Tibial nerve (tissue), 4 donors: ENCODE measurements at regions not wholly inside any gene's neighbourhood (a gene's known extent, or its start where the extent isn't known, plus 50 kb on each side); places are given as distances from the start of the nearest gene placed in this dataset.

Experiments used
- EP300 ChIP-seq, 2 donors: sonication (generic); formaldehyde crosslinking; IDR thresholded peaks; one replicate each; pipeline ENCODE4 v1.6.1; 2017; ENCODE audit warnings: antibody characterized with exemption in 2 of 2, mild to moderate bottlenecking in 1 of 2
- POLR2A ChIP-seq, 2 donors: fragments of 450-650 bp; IDR thresholded peaks; one replicate each; pipeline ENCODE4 v1.6.1; 2017; ENCODE audit warnings: antibody characterized with exemption in 2 of 2, mild to moderate bottlenecking in 2 of 2, moderate library complexity in 2 of 2
- TF ChIP-seq, protein P1 (sequence below), 5 experiments: fragments of 200-600 bp in 3 of 5; fragments of 450-650 bp in 2 of 5; sonication (generic) in 3 of 5; IDR thresholded peaks; one replicate each; pipeline ENCODE4 v1.5.1; 2016 to 2019; ENCODE audit warnings: antibody characterized with exemption in 5 of 5, mild to moderate bottlenecking in 3 of 5, moderate library complexity in 2 of 5

DNA sequence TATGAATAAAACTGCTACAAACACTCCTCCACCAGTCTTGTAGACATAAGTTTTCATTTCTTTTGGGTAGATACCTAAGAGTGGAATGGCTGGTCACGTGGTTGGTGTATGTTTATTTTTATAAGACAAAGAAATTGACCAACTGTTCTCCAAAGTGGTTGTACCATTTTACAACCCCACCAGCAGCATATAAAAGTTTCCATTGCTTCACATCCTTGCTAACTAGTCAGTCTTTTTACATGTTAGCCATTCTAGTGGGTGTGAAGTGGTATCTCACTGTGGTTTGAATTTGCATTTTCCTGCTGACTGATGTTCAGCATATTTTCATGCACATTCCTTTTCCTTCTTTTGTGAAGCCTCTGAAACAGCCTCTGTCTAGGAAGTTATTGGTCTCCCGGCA lies 76.2 kb upstream of the ADGRG2 start:
- TF ChIP-seq, protein P1, sequence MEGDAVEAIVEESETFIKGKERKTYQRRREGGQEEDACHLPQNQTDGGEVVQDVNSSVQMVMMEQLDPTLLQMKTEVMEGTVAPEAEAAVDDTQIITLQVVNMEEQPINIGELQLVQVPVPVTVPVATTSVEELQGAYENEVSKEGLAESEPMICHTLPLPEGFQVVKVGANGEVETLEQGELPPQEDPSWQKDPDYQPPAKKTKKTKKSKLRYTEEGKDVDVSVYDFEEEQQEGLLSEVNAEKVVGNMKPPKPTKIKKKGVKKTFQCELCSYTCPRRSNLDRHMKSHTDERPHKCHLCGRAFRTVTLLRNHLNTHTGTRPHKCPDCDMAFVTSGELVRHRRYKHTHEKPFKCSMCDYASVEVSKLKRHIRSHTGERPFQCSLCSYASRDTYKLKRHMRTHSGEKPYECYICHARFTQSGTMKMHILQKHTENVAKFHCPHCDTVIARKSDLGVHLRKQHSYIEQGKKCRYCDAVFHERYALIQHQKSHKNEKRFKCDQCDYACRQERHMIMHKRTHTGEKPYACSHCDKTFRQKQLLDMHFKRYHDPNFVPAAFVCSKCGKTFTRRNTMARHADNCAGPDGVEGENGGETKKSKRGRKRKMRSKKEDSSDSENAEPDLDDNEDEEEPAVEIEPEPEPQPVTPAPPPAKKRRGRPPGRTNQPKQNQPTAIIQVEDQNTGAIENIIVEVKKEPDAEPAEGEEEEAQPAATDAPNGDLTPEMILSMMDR (IDR thresholded peaks at IDR 0.05): no peak
- TF ChIP-seq POLR2A (IDR thresholded peaks at IDR 0.05): no peak
- no peak for TF ChIP-seq EP300 (IDR thresholded peaks at IDR 0.05)
